Immature natural killer cell (primary cell): ENCODE measurements at regions not wholly inside any gene's neighbourhood (a gene's known extent, or its start where the extent isn't known, plus 50 kb on each side); places are given as distances from the start of the nearest gene placed in this dataset.

Experiments
- DNase-seq, 3 donors: peaks; one replicate each; pipeline ENCODE4 v3.0.0; 2022; ENCODE audit warnings: mixed read lengths in 1 of 3
- H3K27ac Mint-ChIP-seq, 6 donors: one replicate each; pipeline ENCODE4 v1.8.0; 2020; ENCODE audit warnings: mixed read lengths in 6 of 6, mild to moderate bottlenecking in 5 of 6, inconsistent platforms in 4 of 6, moderate library complexity in 3 of 6
- H3K27me3 Mint-ChIP-seq, 3 donors: one replicate each; pipeline ENCODE4 v1.8.0; 2020 to 2021; ENCODE audit warnings: low read depth in 3 of 3, mild to moderate bottlenecking in 3 of 3, mixed read lengths in 3 of 3, moderate library complexity in 3 of 3, inconsistent platforms in 1 of 3
- H3K36me3 Mint-ChIP-seq, 3 donors: one replicate each; pipeline ENCODE4 v1.8.0; 2020; ENCODE audit warnings: mixed read lengths in 3 of 3, inconsistent platforms in 2 of 3, mild to moderate bottlenecking in 2 of 3
- H3K4me1 Mint-ChIP-seq, 2 donors: one replicate each; pipeline ENCODE4 v1.8.0; 2020; ENCODE audit warnings: inconsistent platforms in 2 of 2, mild to moderate bottlenecking in 2 of 2, mixed read lengths in 2 of 2, moderate library complexity in 1 of 2
- H3K4me3 Mint-ChIP-seq, 5 donors: one replicate each; pipeline ENCODE4 v1.8.0; 2020; ENCODE audit warnings: mild to moderate bottlenecking in 5 of 5, mixed read lengths in 5 of 5, inconsistent platforms in 3 of 5, moderate library complexity in 3 of 5
- H3K9me3 Mint-ChIP-seq, 6 donors: one replicate each; pipeline ENCODE4 v1.8.0; 2020; ENCODE audit warnings: mild to moderate bottlenecking in 6 of 6, mixed read lengths in 6 of 6, inconsistent platforms in 4 of 6, moderate library complexity in 3 of 6

DNA sequence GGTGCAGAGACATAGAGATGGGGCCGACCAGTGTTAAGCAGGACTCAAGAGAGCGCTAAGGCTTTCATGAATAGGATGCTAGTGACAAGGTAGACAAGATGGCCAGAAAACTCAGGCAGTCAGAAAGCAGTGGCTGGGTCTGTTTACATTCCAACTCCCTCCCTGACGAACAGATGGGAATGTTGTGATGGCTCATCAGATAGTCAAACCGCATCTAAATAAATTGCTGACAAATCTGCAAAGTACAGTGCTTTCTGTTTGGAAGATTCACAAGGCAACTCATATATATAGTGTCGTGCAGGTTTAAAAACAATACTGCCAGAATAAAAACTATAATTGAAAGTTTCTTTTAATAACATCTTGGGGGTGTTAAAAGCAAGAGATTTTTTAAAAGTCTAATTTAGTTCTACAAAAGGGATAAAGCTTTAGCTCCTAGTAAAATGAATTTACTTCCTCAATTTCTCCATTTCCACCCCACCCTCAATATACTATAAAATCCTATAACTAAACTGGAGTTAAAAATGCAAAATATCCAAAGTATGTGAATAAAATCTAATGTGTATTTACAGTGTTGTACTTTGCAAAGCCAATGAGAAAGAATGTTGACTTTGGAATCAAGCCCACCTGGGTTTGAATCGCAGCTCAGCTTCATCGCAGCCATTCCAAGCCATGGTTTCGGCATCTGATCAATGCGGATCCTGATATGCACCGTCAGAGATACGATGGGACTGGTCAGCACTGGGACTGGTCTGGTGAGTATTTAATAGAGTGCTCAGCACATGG lies 247.3 kb upstream of the PDE10A start:
- Mint-ChIP-seq H3K9me3 (no peaks in the 10 kb centered on the region), H3K27ac (no peak overlapping the region), H3K4me1 (no peaks in the 10 kb centered on the region), H3K27me3 (peaks cover 1 to 2% (median 2%) of the 10 kb centered on the region in 3 donors), H3K36me3 (no peaks in the 10 kb centered on the region), H3K4me3 (no peak overlapping the region)
- no peak for DNase-seq

DNA sequence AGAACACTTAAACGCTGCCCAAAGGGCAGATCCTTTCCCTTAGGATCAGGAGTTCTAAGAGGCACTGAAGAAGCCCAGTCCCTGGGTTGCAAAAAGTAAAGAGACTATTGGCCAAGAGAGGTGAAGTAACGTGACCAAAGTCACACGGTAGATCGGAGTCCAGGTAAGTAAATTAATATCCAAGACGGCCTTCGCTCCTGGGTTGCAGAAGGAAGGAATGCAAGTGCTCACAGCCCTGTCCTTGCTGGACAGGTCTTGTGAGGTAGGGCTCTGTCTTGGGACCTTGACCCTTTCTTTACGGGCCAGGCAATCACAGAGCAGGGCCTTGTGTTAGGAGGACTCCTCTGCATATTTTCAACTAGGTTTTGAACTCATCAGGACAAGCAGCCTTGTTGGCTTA lies 243.7 kb upstream of the PDE10A start:
- DNase-seq, result no peak
- H3K4me1 Mint-ChIP-seq, result no peaks in the 10 kb centered on the region
- H3K27me3 Mint-ChIP-seq, result peaks cover 0 to 7% (median 3%) of the 10 kb centered on the region in 3 donors
- no peak overlapping the region for H3K4me3 Mint-ChIP-seq
- no peaks in the 10 kb centered on the region for H3K36me3 Mint-ChIP-seq
- no peak overlapping the region for H3K27ac Mint-ChIP-seq
- H3K9me3 Mint-ChIP-seq, result peaks cover 0 to 5% (median 0%) of the 10 kb centered on the region in 6 donors

DNA sequence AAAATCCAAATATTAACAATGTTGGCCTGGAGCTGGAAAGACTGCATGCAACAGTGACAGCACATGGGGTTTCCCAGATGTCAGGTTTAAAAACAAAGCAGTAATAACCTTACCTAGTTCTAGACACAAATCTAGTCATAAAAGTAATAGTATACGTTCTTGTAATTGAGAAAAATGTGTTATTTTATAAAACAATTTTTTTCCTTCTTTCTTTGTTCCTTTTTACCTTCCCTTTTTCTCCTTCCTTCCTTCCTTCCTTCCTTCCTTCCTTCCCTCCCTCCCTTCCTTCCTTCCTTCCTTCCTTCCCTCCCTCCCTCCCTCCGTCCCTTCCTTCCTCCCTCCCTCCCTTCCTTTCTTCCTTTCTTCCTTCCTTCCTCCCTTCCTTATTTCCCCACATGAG lies 242.7 kb upstream of the PDE10A start:
- Mint-ChIP-seq H3K36me3 (no peaks in the 10 kb centered on the region), H3K9me3 (peaks cover 0 to 5% (median 0%) of the 10 kb centered on the region in 6 donors), H3K4me1 (no peaks in the 10 kb centered on the region), H3K27ac (no peak overlapping the region), H3K27me3 (peaks cover 0 to 7% (median 3%) of the 10 kb centered on the region in 3 donors), H3K4me3 (no peak overlapping the region)
- no peak for DNase-seq

DNA sequence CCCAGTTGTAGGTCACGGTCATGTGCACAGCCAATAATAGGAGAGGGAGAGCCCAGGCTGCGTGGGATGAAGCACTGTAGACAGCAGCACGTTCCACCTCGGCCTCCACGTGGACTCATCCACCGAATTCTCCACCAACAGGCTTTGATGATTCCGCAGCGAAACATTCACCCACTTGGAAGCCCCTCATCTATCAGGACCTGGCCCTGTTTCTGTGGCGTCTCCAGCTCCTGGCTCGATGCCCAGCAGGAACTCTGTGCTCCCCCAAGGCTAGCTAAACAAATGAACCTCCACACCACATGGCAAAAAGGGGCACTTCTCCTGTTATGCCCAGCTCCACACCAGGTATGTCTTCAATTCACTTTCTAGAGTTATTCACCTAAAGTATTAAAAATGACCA lies 237.9 kb upstream of the PDE10A start:
- Mint-ChIP-seq H3K9me3 (peaks cover 0 to 5% (median 0%) of the 10 kb centered on the region in 6 donors), H3K27ac (no peak overlapping the region), H3K4me3 (no peak overlapping the region), H3K27me3 (peaks cover 4 to 6% (median 5%) of the 10 kb centered on the region in 3 donors), H3K4me1 (no peaks in the 10 kb centered on the region), H3K36me3 (no peaks in the 10 kb centered on the region)
- DNase-seq, result no peak

DNA sequence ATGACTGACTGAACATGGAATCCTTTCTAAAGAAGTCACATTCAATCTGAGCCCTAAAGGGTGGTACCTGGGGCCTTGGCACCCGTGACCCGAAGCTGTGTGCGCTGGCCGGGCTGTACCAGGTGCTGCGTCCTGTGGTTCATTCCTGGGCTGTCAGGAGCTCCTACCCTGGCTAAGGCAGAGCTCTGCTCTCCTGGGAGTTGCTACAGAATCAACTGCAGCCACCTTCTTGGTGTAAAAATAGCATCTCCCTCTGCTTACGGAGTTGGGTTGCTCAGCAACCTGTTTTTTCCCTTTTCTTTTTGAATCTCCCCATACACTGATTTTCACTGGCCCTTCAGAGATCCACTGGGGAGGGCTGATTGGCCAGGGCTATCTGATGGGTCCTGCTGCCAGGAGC lies 236.6 kb upstream of the PDE10A start:
- H3K4me1 Mint-ChIP-seq, result no peaks in the 10 kb centered on the region
- H3K27me3 Mint-ChIP-seq, result peaks cover 4 to 6% (median 5%) of the 10 kb centered on the region in 3 donors
- H3K36me3 Mint-ChIP-seq, result no peaks in the 10 kb centered on the region
- no peak for DNase-seq
- H3K27ac Mint-ChIP-seq, result no peak overlapping the region
- H3K4me3 Mint-ChIP-seq, result no peak overlapping the region
- H3K9me3 Mint-ChIP-seq, result peaks cover 0 to 5% (median 0%) of the 10 kb centered on the region in 6 donors

DNA sequence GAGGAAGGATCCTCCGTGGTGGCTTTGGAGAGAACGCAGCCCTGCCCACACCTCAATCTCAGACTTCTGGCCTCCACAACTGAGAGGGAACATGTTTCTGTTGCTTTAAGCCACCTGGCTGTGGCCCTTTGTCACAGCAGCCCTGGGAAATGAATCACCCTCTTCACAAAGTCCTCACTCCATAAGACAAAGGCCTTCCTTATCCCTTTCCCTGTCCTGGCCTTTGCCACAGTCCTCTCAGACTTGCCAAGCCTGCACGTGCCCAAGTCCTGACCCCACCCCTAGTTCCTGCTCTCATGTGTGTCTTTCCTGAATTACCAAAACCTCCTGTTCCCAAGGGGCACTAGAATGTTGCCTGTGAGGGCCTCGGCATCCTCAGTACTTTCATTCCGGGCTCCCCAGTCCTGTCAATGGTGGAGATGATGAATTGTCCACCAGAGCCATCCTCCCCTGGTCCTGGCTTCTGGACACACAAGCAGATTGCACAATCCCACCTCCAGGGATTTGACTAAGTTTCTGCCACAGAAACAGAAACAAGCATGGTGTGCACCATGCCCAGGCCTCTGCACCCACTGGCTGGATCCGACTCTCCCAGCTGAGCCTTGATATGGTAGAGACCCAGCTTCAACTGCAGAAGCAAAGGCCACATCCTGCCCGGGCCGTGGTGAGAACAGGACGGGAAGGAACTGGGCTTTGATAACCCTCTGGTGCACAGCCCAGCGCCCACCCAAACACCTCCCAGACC lies 232.6 kb upstream of the PDE10A start:
- H3K4me3 Mint-ChIP-seq, result no peak overlapping the region
- no peaks in the 10 kb centered on the region for H3K36me3 Mint-ChIP-seq
- H3K9me3 Mint-ChIP-seq, result peaks cover 0 to 1% (median 0%) of the 10 kb centered on the region in 6 donors
- H3K4me1 Mint-ChIP-seq, result no peaks in the 10 kb centered on the region
- DNase-seq, result no peak
- no peak overlapping the region for H3K27ac Mint-ChIP-seq
- peaks cover 4 to 10% (median 7%) of the 10 kb centered on the region in 3 donors for H3K27me3 Mint-ChIP-seq

DNA sequence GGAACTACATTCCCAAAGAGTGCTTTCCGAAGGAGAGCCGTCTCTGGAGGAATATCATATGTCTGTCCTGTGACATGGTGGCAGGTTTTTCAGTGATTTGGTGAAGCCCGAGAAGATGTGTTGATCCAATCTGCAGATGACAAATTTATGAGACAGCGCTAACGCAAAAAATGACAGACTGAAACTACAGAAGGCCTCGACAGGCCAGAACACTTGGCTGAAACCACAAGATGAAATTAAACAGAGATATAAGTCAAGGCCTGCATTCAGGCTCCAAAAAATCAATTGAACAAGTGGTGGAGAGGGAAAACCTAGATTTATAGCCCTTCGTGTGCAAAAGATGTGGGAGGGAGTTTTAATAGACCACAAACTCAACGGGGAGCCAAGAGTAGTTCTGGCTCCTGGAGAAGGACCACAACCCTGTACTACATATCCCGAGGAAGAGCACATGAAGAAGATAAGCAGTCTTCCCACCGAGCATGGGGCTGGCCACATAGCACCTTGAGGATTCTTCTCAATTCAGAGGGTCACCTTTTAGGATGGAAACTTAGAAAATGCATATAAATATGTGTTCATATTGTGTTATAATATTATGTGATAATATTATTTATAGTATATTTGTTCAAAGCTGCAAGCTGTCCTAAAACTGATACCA lies 231.3 kb upstream of the PDE10A start:
- DNase-seq, result no peak

GRCh38 chr6:165893431-165893830 lies 230.4 kb upstream of the PDE10A start:
- Mint-ChIP-seq H3K9me3 (peaks cover 0 to 1% (median 0%) of the 10 kb centered on the region in 6 donors), H3K27me3 (peaks cover 0 to 7% (median 5%) of the 10 kb centered on the region in 3 donors), H3K36me3 (no peaks in the 10 kb centered on the region), H3K27ac (no peak overlapping the region), H3K4me3 (no peak overlapping the region), H3K4me1 (no peaks in the 10 kb centered on the region)
- no peak for DNase-seq

More for the DNA sequence above, 231.3 kb upstream of the PDE10A start:
- H3K27me3 Mint-ChIP-seq, result peaks cover 2 to 7% (median 5%) of the 10 kb centered on the region in 3 donors
- H3K9me3 Mint-ChIP-seq, result peaks cover 0 to 1% (median 0%) of the 10 kb centered on the region in 6 donors
- H3K36me3 Mint-ChIP-seq, result no peaks in the 10 kb centered on the region
- H3K4me3 Mint-ChIP-seq, result no peak overlapping the region
- no peaks in the 10 kb centered on the region for H3K4me1 Mint-ChIP-seq
- no peak overlapping the region for H3K27ac Mint-ChIP-seq

DNA sequence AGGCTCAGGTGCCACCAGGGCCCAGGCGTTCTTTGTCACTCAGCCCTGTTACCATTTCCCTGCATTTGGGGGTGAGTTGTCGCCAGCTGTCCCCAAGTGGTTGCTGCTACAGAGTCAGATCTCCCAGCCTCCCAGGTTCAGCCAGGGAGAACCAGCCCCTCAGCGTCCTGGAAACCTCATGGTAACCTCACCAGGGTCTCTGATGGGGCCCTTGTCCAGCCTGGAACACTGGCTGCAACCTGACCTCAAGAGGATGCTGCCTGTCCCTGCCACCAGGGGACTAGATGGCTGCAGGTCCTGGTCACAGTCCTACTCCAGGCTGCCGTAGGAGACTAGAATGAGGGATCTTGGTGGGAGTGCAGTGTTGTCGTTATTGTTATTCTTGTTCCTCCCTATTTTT lies 228.3 kb upstream of the PDE10A start:
- no peaks in the 10 kb centered on the region for H3K36me3 Mint-ChIP-seq
- H3K4me1 Mint-ChIP-seq, result no peaks in the 10 kb centered on the region
- no peak overlapping the region for H3K27ac Mint-ChIP-seq
- peaks cover 2 to 7% (median 5%) of the 10 kb centered on the region in 3 donors for H3K27me3 Mint-ChIP-seq
- no peak overlapping the region for H3K4me3 Mint-ChIP-seq
- no peak for DNase-seq
- H3K9me3 Mint-ChIP-seq, result peaks cover 0 to 1% (median 0%) of the 10 kb centered on the region in 6 donors

GRCh38 chr6:165890404-165890735 lies 227.3 kb upstream of the PDE10A start:
- peaks cover 2 to 7% (median 5%) of the 10 kb centered on the region in 3 donors for H3K27me3 Mint-ChIP-seq
- peaks cover 0 to 1% (median 0%) of the 10 kb centered on the region in 6 donors for H3K9me3 Mint-ChIP-seq
- H3K4me1 Mint-ChIP-seq, result peaks cover 0 to under 1% of the 10 kb centered on the region in 2 donors
- no peaks in the 10 kb centered on the region for H3K36me3 Mint-ChIP-seq
- H3K27ac Mint-ChIP-seq, result no peak overlapping the region
- no peak overlapping the region for H3K4me3 Mint-ChIP-seq
- DNase-seq, result no peak

- Mint-ChIP-seq H3K36me3 (no peaks in the 10 kb centered on the region), H3K4me1 (peaks cover 3 to 6% of the 10 kb centered on the region in 2 donors), H3K4me3 (no peak overlapping the region), H3K27me3 (peaks cover 2 to 7% (median 5%) of the 10 kb centered on the region in 3 donors), H3K27ac (no peak overlapping the region), H3K9me3 (peaks cover 0 to 1% (median 0%) of the 10 kb centered on the region in 6 donors)
- DNase-seq, result no peak
Observed at GRCh38 chr6:165889636-165890403, 226.8 kb upstream of the PDE10A start.

DNA sequence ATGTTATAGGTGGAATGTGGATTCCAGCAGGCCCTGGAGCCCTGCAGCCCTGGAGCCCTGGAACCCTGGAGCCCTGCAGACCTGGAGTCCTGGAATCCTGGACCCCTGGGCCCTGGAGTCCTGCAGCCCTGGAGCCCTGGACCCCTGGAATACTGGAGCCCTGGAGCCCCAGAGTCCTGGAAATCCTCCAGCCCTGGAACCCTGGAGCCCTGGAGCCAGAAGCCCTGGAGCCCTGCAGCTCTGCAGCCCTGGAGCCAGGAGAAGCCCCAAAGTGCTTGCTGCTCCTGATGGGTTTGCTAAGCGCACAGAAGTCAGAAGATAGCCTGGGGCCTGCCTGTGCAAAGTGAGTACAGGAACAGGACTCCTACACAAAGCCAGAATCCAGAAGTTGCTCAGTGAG lies 223.1 kb upstream of the PDE10A start:
- Mint-ChIP-seq H3K4me3 (no peak overlapping the region), H3K27me3 (peaks cover 0 to 5% (median 0%) of the 10 kb centered on the region in 3 donors), H3K9me3 (no peaks in the 10 kb centered on the region), H3K4me1 (peaks cover 7 to 10% of the 10 kb centered on the region in 2 donors), H3K27ac (no peak overlapping the region), H3K36me3 (no peaks in the 10 kb centered on the region)
- no peak for DNase-seq
